ENCODE measurements at regions not wholly inside any gene's neighbourhood (a gene's known extent, or its start where the extent isn't known, plus 50 kb on each side); places are given as distances from the start of the nearest gene placed in this dataset.

DNA sequence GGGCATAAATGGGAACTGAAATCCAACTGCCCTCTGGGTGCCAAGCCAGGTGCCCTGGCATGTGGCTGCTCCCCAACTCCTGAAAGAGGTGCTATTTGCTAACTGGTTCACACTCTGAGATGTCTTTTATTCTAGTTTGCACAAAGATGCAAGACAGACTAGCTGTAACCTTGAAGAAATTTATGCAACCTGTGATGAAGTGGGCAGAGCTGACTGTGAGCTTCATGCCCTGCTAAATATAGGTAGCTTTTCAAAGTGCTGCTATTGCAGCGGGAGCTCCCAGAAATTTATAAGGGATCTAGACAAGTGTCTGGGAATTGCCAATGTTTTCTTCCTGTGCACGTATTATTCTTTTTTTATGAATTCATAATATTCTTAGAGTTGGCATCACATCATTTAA lies 517.5 kb downstream of the RNF144B start:
- peaks cover 0 to 4% of the 10 kb centered on the region in 2 donors for H3K9me3 ChIP-seq (replicated peaks in 1 of 2; ENCODE audit: control insufficient read depth in 1 of 2, insufficient read depth in 1 of 2, low read length in 2 of 2)
- no peaks in the 10 kb centered on the region for H3K4me1 ChIP-seq (ENCODE audit: control insufficient read depth in 1 of 2, insufficient read depth in 2 of 2, low read length in 2 of 2)
- H3K36me3 ChIP-seq (replicated peaks in 1 of 2; ENCODE audit: control insufficient read depth in 1 of 2, insufficient read depth in 2 of 2, low read length in 2 of 2) = no peaks in the 10 kb centered on the region
- no peaks in the 10 kb centered on the region for H3K4me1 Mint-ChIP-seq
- H3K27ac Mint-ChIP-seq = no peak overlapping the region
- H3K27ac ChIP-seq (ENCODE audit: low read depth in 1 of 2, low read length in 2 of 2) = no peak overlapping the region
- peaks cover 0 to 6% (median under 1%) of the 10 kb centered on the region in 7 donors for H3K9me3 Mint-ChIP-seq
- no peak overlapping the region for H3K9ac ChIP-seq (ENCODE audit: insufficient read depth, low read length, poor library complexity, severe bottlenecking)
- H4K20me1 ChIP-seq (ENCODE audit: insufficient read depth, low read length) = no peaks in the 10 kb centered on the region
- no peaks in the 10 kb centered on the region for H3K36me3 Mint-ChIP-seq
- no peaks in the 10 kb centered on the region for H3K27me3 ChIP-seq (ENCODE audit: control insufficient read depth in 2 of 2, insufficient read depth in 2 of 2, low read length in 2 of 2)
- H3K4me2 ChIP-seq (replicated peaks; ENCODE audit: extremely low read depth, low read length, poor library complexity, severe bottlenecking) = no peak overlapping the region
- H3K4me3 Mint-ChIP-seq = no peak overlapping the region
- TF ChIP-seq, protein P1, sequence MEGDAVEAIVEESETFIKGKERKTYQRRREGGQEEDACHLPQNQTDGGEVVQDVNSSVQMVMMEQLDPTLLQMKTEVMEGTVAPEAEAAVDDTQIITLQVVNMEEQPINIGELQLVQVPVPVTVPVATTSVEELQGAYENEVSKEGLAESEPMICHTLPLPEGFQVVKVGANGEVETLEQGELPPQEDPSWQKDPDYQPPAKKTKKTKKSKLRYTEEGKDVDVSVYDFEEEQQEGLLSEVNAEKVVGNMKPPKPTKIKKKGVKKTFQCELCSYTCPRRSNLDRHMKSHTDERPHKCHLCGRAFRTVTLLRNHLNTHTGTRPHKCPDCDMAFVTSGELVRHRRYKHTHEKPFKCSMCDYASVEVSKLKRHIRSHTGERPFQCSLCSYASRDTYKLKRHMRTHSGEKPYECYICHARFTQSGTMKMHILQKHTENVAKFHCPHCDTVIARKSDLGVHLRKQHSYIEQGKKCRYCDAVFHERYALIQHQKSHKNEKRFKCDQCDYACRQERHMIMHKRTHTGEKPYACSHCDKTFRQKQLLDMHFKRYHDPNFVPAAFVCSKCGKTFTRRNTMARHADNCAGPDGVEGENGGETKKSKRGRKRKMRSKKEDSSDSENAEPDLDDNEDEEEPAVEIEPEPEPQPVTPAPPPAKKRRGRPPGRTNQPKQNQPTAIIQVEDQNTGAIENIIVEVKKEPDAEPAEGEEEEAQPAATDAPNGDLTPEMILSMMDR (IDR thresholded peaks at IDR 0.05) = no peak
- DNase-seq = no peak
- WGBS (ENCODE audit: insufficient coverage) = 100% methylated on average over 1 of the region's 2 CpGs
- H3K27me3 Mint-ChIP-seq (ENCODE audit: low read depth in 3 of 3) = peaks cover 0 to 2% (median 0%) of the 10 kb centered on the region in 3 donors
- intact Hi-C loops (cut with micrococcal nuclease) = no loop called here
- no peaks in the 10 kb centered on the region for H3K79me2 ChIP-seq (ENCODE audit: insufficient read depth, low read length)
- no peak overlapping the region for H3K4me3 ChIP-seq (replicated peaks in 1 of 3; ENCODE audit: low read depth in 2 of 3, low read length in 3 of 3)
- H2AFZ ChIP-seq (ENCODE audit: insufficient read depth, low read depth, low read length, poor library complexity, severe bottlenecking) = no peak overlapping the region

DNA sequence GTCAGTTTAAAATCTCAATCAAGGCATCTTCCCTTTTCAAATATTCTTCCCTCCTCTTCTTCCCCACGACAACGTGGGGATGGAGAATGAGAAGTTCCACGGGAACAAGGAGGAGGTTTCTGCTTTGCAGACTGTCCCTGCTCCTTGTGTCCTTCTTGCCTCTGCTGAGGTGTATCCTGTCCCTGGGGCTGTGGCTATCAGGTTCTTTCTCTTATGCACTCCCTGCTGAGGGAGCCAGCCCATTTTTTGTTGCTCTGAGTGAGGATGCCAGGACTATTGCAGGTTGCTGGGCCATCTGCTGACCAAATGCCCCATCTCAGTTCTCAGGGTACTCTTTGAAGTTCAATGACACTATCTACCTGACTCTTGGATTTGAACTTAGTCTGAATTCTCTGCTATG lies 533.6 kb downstream of the RNF144B start:
- TF ChIP-seq, protein P1 (IDR thresholded peaks at IDR 0.05) = no peak
- H4K20me1 ChIP-seq (ENCODE audit: insufficient read depth, low read length) = no peaks in the 10 kb centered on the region
- H3K36me3 ChIP-seq (replicated peaks in 1 of 2; ENCODE audit: control insufficient read depth in 1 of 2, insufficient read depth in 2 of 2, low read length in 2 of 2) = no peaks in the 10 kb centered on the region
- H3K27ac Mint-ChIP-seq = no peak overlapping the region
- no peak overlapping the region for H3K27ac ChIP-seq (ENCODE audit: low read depth in 1 of 2, low read length in 2 of 2)
- no peaks in the 10 kb centered on the region for H3K4me1 ChIP-seq (ENCODE audit: control insufficient read depth in 1 of 2, insufficient read depth in 2 of 2, low read length in 2 of 2)
- H3K9ac ChIP-seq (ENCODE audit: insufficient read depth, low read length, poor library complexity, severe bottlenecking) = no peak overlapping the region
- H3K27me3 Mint-ChIP-seq (ENCODE audit: low read depth in 3 of 3) = no peaks in the 10 kb centered on the region
- intact Hi-C loops (cut with micrococcal nuclease) = no loop called here
- DNase-seq = no peak
- no peak overlapping the region for H3K4me2 ChIP-seq (replicated peaks; ENCODE audit: extremely low read depth, low read length, poor library complexity, severe bottlenecking)
- WGBS (ENCODE audit: insufficient coverage) = 86% methylated on average over 1 of the region's 3 CpGs
- peaks cover 0 to 4% (median 2%) of the 10 kb centered on the region in 7 donors for H3K9me3 Mint-ChIP-seq
- no peak overlapping the region for H3K4me3 Mint-ChIP-seq
- no peaks in the 10 kb centered on the region for H3K36me3 Mint-ChIP-seq
- no peaks in the 10 kb centered on the region for H3K4me1 Mint-ChIP-seq
- H3K9me3 ChIP-seq (replicated peaks in 1 of 2; ENCODE audit: control insufficient read depth in 1 of 2, insufficient read depth in 1 of 2, low read length in 2 of 2) = peaks cover 0 to under 1% of the 10 kb centered on the region in 2 donors
- H2AFZ ChIP-seq (ENCODE audit: insufficient read depth, low read depth, low read length, poor library complexity, severe bottlenecking) = no peak overlapping the region
- no peaks in the 10 kb centered on the region for H3K79me2 ChIP-seq (ENCODE audit: insufficient read depth, low read length)
- H3K4me3 ChIP-seq (replicated peaks in 1 of 3; ENCODE audit: low read depth in 2 of 3, low read length in 3 of 3) = no peak overlapping the region
- no peaks in the 10 kb centered on the region for H3K27me3 ChIP-seq (ENCODE audit: control insufficient read depth in 2 of 2, insufficient read depth in 2 of 2, low read length in 2 of 2)

Measured in CD14-positive monocyte (primary cell).